HG03025 (cell line): ENCODE measurements at regions not wholly inside any gene's neighbourhood (a gene's known extent, or its start where the extent isn't known, plus 50 kb on each side); places are given as distances from the start of the nearest gene placed in this dataset.

ENCODE experiments used
- ATAC-seq: cut with Tn5 transposase; IDR thresholded peaks from one replicate; pipeline ENCODE4 v1.9.1; 2021; ENCODE audit warnings: mild to moderate bottlenecking, moderate library complexity; ENCODE audit not compliant: unreplicated experiment, low FRiP score

GRCh38 chr1:38371505-38371844 is 324.9 kb upstream of the POU3F1 start:
- no peak for ATAC-seq

GRCh38 chr1:38370716-38371504 is 324.3 kb upstream of the POU3F1 start:
- no peak for ATAC-seq

GRCh38 chr1:38365242-38365641 is 318.6 kb upstream of the POU3F1 start:
- ATAC-seq, result no peak

GRCh38 chr1:38361566-38361965 is 315.0 kb upstream of the POU3F1 start:
- ATAC-seq, result no peak

GRCh38 chr1:38360807-38361206 is 314.2 kb upstream of the POU3F1 start:
- no peak for ATAC-seq

GRCh38 chr1:38353956-38354355 is 307.4 kb upstream of the POU3F1 start:
- ATAC-seq, result no peak

- ATAC-seq, result no peak
Observed at GRCh38 chr1:38352869-38353268, 306.3 kb upstream of the POU3F1 start.

- no peak for ATAC-seq
Observed at GRCh38 chr1:38347446-38348175, 301.0 kb upstream of the POU3F1 start.

GRCh38 chr1:38344716-38345115 is 298.1 kb upstream of the POU3F1 start:
- no peak for ATAC-seq

GRCh38 chr1:38341694-38342093 is 295.1 kb upstream of the POU3F1 start:
- ATAC-seq, result no peak

GRCh38 chr1:38340409-38340808 is 293.8 kb upstream of the POU3F1 start:
- ATAC-seq, result no peak

- no peak for ATAC-seq
Observed at GRCh38 chr1:38337711-38338110, 291.1 kb upstream of the POU3F1 start.

- no peak for ATAC-seq
Observed at GRCh38 chr1:38336961-38337360, 290.4 kb upstream of the POU3F1 start.

- no peak for ATAC-seq
Observed at GRCh38 chr1:38336301-38336923, 289.8 kb upstream of the POU3F1 start.

GRCh38 chr1:38334930-38335592 is 288.5 kb upstream of the POU3F1 start:
- ATAC-seq, result no peak

GRCh38 chr1:38332649-38333310 is 286.2 kb upstream of the POU3F1 start:
- no peak for ATAC-seq

GRCh38 chr1:38331496-38332210 is 285.1 kb upstream of the POU3F1 start:
- ATAC-seq, result no peak

GRCh38 chr1:38330799-38331198 is 284.2 kb upstream of the POU3F1 start:
- no peak for ATAC-seq

- ATAC-seq, result no peak
Observed at GRCh38 chr1:38329644-38330043, 283.1 kb upstream of the POU3F1 start.
